SU-DHL-6 (cell line): ENCODE measurements at regions not wholly inside any gene's neighbourhood (a gene's known extent, or its start where the extent isn't known, plus 50 kb on each side); places are given as distances from the start of the nearest gene placed in this dataset.

Experiments used
- H2AFZ ChIP-seq: fragments of 200-600 bp; sonication (generic); 2 replicates; pipeline ENCODE4 v1.6.1; 2014; ENCODE audit warnings: low read depth, mild to moderate bottlenecking, moderate library complexity, mixed read lengths, antibody characterized with exemption, low read length; ENCODE audit not compliant: severe bottlenecking
- H3F3A ChIP-seq: fragments of 200-600 bp; shearing (Covaris generic); 2 replicates; pipeline ENCODE4 v1.6.0; 2016; ENCODE audit warnings: antibody characterized with exemption, mild to moderate bottlenecking; ENCODE audit not compliant: insufficient read depth
- H3K27ac ChIP-seq: fragments of 200-600 bp; sonication (generic); 2 replicates; pipeline ENCODE4 v1.5.1; 2016; ENCODE audit warnings: low read depth, mild to moderate bottlenecking, low read length, moderate library complexity, mixed read lengths
- H3K27me3 ChIP-seq: fragments of 200-600 bp; sonication (generic), shearing (Covaris generic); 2 replicates; pipeline ENCODE4 v1.6.0; 2014; ENCODE audit warnings: mild to moderate bottlenecking, low read length
- H3K36me3 ChIP-seq: fragments of 200-600 bp; sonication (generic); 2 replicates; pipeline ENCODE4 v1.6.1; 2014; ENCODE audit warnings: mild to moderate bottlenecking, low read length, mixed read lengths
- H3K4me2 ChIP-seq: fragments of 300-600, 200-600 bp; shearing (Covaris generic), sonication (generic); 2 replicates; pipeline ENCODE4 v1.6.0; 2014; ENCODE audit warnings: low read length, low read depth, mild to moderate bottlenecking; ENCODE audit not compliant: poor library complexity, severe bottlenecking
- H3K4me3 ChIP-seq: fragments of 200-600 bp; sonication (generic); 2 replicates; pipeline ENCODE4 v1.5.1; 2014; ENCODE audit warnings: antibody characterized with exemption, low read length, mild to moderate bottlenecking, mixed read lengths; ENCODE audit not compliant: insufficient read depth, poor library complexity, severe bottlenecking
- H3K79me2 ChIP-seq: fragments of 200-600 bp; sonication (generic); 2 replicates; pipeline ENCODE4 v1.6.1; 2014; ENCODE audit warnings: mild to moderate bottlenecking, low read length, moderate library complexity; ENCODE audit not compliant: insufficient read depth
- H3K9ac ChIP-seq: fragments of 200-600 bp; sonication (generic); 2 replicates; pipeline ENCODE4 v1.7.0; 2014; ENCODE audit warnings: mild to moderate bottlenecking, low read length
- H3K9me2 ChIP-seq: fragments of 200-600 bp; sonication (generic); replicated peaks from 2 replicates; pipeline ENCODE4 v1.6.1; 2014; ENCODE audit warnings: low read length; ENCODE audit not compliant: insufficient read depth
- H3K9me3 ChIP-seq: fragments of 200-600 bp; sonication (generic); 2 replicates; pipeline ENCODE4 v1.6.1; 2014; ENCODE audit warnings: low read length, mixed read lengths; ENCODE audit not compliant: insufficient read depth
- H4K20me1 ChIP-seq: fragments of 200-600 bp; sonication (generic); 2 replicates; pipeline ENCODE4 v1.6.1; 2014; ENCODE audit warnings: low read depth, mild to moderate bottlenecking, antibody characterized with exemption, low read length, moderate library complexity, mixed read lengths
- EZH2phosphoT487 ChIP-seq: fragments of 200-600 bp; sonication (generic), shearing (Covaris generic); conservative IDR thresholded peaks from 2 replicates; pipeline ENCODE4 v1.6.1; 2018; ENCODE audit warnings: mild to moderate bottlenecking, antibody characterized with exemption, low read length, moderate library complexity, mixed read lengths
- TF ChIP-seq, protein P1 (sequence below): fragments of 200-600 bp; sonication (generic); IDR thresholded peaks from one replicate; pipeline ENCODE4 v1.5.1; 2017; ENCODE audit warnings: antibody characterized with exemption, mild to moderate bottlenecking, low read length, moderate library complexity; ENCODE audit not compliant: insufficient read depth, poor library complexity, severe bottlenecking

DNA sequence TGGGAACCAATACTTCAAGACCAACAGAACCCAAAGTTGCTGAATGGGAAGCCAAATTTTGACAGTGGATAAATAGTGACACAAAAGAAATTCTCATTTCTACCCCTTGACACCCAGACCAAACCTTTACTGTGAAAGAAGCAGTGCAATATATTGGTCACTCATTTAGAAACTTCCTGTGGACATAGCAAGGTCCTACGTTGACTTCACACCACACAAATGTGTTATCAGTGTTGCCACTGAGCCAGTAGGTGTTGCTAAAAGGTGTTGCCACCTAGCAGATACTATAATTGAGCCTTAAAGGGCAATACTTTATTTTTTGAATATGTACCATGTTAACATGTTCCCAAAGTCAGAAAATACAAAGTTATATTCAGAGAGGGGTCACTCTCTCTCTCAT lies 1008.9 kb upstream of the CDH2 start:
- Histone ChIP-seq H3K36me3 (no peaks in the 10 kb centered on the region), H3K4me2 (no peak overlapping the region), H3K79me2 (no peaks in the 10 kb centered on the region), H3K9me3 (no peaks in the 10 kb centered on the region), H3K9ac (no peak overlapping the region), H3K27ac (no peak overlapping the region), H3F3A (no peaks in the 10 kb centered on the region), H3K4me3 (no peak overlapping the region), H2AFZ (no peak overlapping the region), H4K20me1 (no peaks in the 10 kb centered on the region), H3K27me3 (no peaks in the 10 kb centered on the region), H3K9me2 (no peaks in the 10 kb centered on the region)
- TF ChIP-seq, protein P1, sequence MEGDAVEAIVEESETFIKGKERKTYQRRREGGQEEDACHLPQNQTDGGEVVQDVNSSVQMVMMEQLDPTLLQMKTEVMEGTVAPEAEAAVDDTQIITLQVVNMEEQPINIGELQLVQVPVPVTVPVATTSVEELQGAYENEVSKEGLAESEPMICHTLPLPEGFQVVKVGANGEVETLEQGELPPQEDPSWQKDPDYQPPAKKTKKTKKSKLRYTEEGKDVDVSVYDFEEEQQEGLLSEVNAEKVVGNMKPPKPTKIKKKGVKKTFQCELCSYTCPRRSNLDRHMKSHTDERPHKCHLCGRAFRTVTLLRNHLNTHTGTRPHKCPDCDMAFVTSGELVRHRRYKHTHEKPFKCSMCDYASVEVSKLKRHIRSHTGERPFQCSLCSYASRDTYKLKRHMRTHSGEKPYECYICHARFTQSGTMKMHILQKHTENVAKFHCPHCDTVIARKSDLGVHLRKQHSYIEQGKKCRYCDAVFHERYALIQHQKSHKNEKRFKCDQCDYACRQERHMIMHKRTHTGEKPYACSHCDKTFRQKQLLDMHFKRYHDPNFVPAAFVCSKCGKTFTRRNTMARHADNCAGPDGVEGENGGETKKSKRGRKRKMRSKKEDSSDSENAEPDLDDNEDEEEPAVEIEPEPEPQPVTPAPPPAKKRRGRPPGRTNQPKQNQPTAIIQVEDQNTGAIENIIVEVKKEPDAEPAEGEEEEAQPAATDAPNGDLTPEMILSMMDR = no peak
- no peak for TF ChIP-seq EZH2phosphoT487

DNA sequence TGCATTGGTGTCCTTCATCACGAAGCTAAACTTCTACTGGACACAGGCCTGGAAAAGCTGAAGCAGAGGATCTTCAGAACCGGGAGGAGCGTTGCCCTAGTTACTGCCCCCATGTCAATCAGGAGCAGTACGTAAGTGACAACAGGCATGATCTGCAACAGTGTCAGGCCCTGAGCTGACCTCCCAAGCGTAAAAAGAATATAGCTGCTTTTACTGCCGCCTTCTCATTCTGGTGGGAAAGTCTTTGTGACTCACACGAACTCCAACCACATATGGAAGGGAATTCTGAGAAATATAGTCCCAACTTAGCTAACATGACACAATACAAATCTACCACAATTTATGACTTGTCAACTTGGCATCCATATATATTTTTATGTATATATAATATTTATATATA lies 1007.7 kb upstream of the CDH2 start:
- Histone ChIP-seq H3F3A (no peaks in the 10 kb centered on the region), H3K4me2 (no peak overlapping the region), H3K9me3 (no peaks in the 10 kb centered on the region), H3K36me3 (no peaks in the 10 kb centered on the region), H3K27ac (no peak overlapping the region), H4K20me1 (no peaks in the 10 kb centered on the region), H2AFZ (no peak overlapping the region), H3K9me2 (no peaks in the 10 kb centered on the region), H3K79me2 (no peaks in the 10 kb centered on the region), H3K4me3 (no peak overlapping the region), H3K27me3 (no peaks in the 10 kb centered on the region), H3K9ac (no peak overlapping the region)
- TF ChIP-seq EZH2phosphoT487 = no peak
- TF ChIP-seq, protein P1 = no peak

DNA sequence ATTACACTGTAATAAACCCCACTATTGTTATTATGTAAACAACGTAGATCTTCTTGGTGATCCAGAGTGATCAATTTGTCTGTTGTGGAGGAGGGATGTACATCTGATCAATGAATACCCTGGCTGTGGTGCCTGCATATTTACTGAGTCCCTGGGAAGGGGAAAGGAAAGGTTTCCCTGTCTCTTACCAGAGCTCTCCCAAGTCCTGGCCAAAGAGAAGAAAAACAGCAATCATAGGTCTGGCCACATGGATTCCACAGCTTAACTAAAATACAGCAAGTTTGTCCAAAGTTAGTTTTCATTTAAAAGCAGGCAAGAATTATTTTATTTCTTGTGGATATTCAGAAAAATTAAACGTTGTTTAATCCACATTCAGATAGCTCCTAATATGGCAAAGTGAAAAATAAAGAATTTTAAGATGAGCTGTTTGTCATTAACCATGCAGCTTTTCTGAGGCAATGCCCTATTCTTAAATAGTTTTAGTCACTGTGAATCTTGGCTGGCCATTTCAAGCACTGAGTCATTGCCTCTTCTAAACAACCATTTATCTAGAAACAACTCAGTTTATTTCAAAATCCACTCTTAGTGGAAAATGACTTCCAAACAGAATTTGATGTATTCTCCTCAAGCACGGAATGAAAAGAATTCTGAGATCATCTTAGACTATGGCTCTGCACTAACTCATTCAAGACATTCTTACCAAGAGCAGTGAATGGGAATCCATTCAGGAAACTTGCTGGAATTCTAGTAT lies 1004.4 kb upstream of the CDH2 start:
- Histone ChIP-seq H3K36me3 (no peaks in the 10 kb centered on the region), H2AFZ (no peak overlapping the region), H3K4me2 (no peak overlapping the region), H3K27ac (no peak overlapping the region), H3K79me2 (no peaks in the 10 kb centered on the region), H3K9ac (no peak overlapping the region), H3F3A (no peaks in the 10 kb centered on the region), H4K20me1 (no peaks in the 10 kb centered on the region), H3K4me3 (no peak overlapping the region), H3K9me2 (no peaks in the 10 kb centered on the region), H3K9me3 (no peaks in the 10 kb centered on the region), H3K27me3 (no peaks in the 10 kb centered on the region)
- TF ChIP-seq, protein P1 = no peak
- TF ChIP-seq EZH2phosphoT487 = no peak
